IMR-90 (cell line): ENCODE measurements at regions not wholly inside any gene's neighbourhood (a gene's known extent, or its start where the extent isn't known, plus 50 kb on each side); places are given as distances from the start of the nearest gene placed in this dataset.

ENCODE experiments used
- ATAC-seq: fragments of 200-7000 bp; cut with Tn5 transposase; 2 replicates; pipeline ENCODE4 v1.9.1; 2020; ENCODE audit warnings: low read depth, mild to moderate bottlenecking, moderate library complexity
- BruUV-seq: library from RNA; stranded (reverse); fragments of 400-500 nt; replicated peaks from 2 replicates; lab custom pipeline; 2021; lab: Mats Ljungman, UMichigan
- CTCF ChIA-PET: fragments of 300-600 bp; formaldehyde crosslinking; extraction: SDS; loops from one replicate; lab custom pipeline; 2021; ENCODE audit warnings: antibody characterized with exemption; lab: Yijun Ruan, JAX
- POLR2A ChIA-PET: fragments of 300-600 bp; sonication (Branson Sonifier 250); formaldehyde crosslinking; loops from one replicate; lab custom pipeline; 2022; ENCODE audit warnings: antibody characterized with exemption; ENCODE audit not compliant: unreplicated experiment; lab: Charles Lee
- DNase-seq: peaks from one replicate; pipeline ENCODE4 v3.0.0; 2013
- H2AFZ ChIP-seq: replicated peaks from 2 replicates; pipeline ENCODE3; 2013; ENCODE audit warnings: low read length, mild to moderate bottlenecking; ENCODE audit not compliant: poor library complexity
- H2AK5ac ChIP-seq: 2 replicates; pipeline ENCODE4 v1.6.1; 2013; ENCODE audit warnings: low read depth, low read length, inconsistent platforms
- H2AK9ac ChIP-seq: replicated peaks from 2 replicates; pipeline ENCODE3; 2013; ENCODE audit warnings: mild to moderate bottlenecking, low read depth, low read length, moderate library complexity; ENCODE audit not compliant: poor library complexity
- H2BK120ac ChIP-seq: 2 replicates; pipeline ENCODE4 v1.6.1; 2013; ENCODE audit warnings: low read depth, low read length, inconsistent platforms
- H2BK15ac ChIP-seq: 3 replicates; pipeline ENCODE4 v1.6.1; 2013; ENCODE audit warnings: low read depth, low read length, inconsistent platforms
- H2BK20ac ChIP-seq: 2 replicates; pipeline ENCODE4 v1.6.1; 2013; ENCODE audit warnings: low read depth, mild to moderate bottlenecking, inconsistent platforms, low read length, moderate library complexity
- H2BK5ac ChIP-seq: 2 replicates; pipeline ENCODE4 v1.6.1; 2013; ENCODE audit warnings: mild to moderate bottlenecking, low read depth, low read length, inconsistent platforms; ENCODE audit not compliant: poor library complexity, severe bottlenecking
- H3K14ac ChIP-seq: replicated peaks from 2 replicates; pipeline ENCODE4 v1.6.1; 2013; ENCODE audit warnings: low read depth, low read length, inconsistent platforms
- H3K18ac ChIP-seq: 2 replicates; pipeline ENCODE4 v1.6.1; 2013; ENCODE audit warnings: low read depth, low read length, control low read depth
- H3K23ac ChIP-seq: 2 replicates; pipeline ENCODE4 v1.6.1; 2013; ENCODE audit warnings: low read depth, low read length, inconsistent platforms
- H3K27ac ChIP-seq: 2 replicates; pipeline ENCODE4 v1.5.1; 2013; ENCODE audit warnings: mild to moderate bottlenecking, control low read depth, low read length; ENCODE audit not compliant: insufficient read depth
- H3K27me3 ChIP-seq: 2 replicates; pipeline ENCODE4 v1.6.1; 2013; ENCODE audit warnings: low read length; ENCODE audit not compliant: control insufficient read depth, insufficient read depth
- H3K36me3 ChIP-seq: 2 replicates; pipeline ENCODE4 v1.6.1; 2013; ENCODE audit warnings: low read length, mixed read lengths; ENCODE audit not compliant: control insufficient read depth, insufficient read depth
- H3K4ac ChIP-seq: 2 replicates; pipeline ENCODE4 v1.6.1; 2013; ENCODE audit warnings: low read depth, low read length, inconsistent platforms
- H3K4me1 ChIP-seq: 2 replicates; pipeline ENCODE4 v1.6.1; 2013; ENCODE audit warnings: low read length, mixed read lengths; ENCODE audit not compliant: control insufficient read depth, insufficient read depth
- H3K4me2 ChIP-seq: 2 replicates; pipeline ENCODE4 v1.6.1; 2013; ENCODE audit warnings: low read depth, mild to moderate bottlenecking, control low read depth, low read length, moderate library complexity
- H3K4me3 ChIP-seq: 2 replicates; pipeline ENCODE4 v1.5.1; 2013; ENCODE audit warnings: low read depth, mild to moderate bottlenecking, control low read depth, low read length, moderate library complexity; ENCODE audit not compliant: insufficient read depth
- H3K56ac ChIP-seq: 2 replicates; pipeline ENCODE4 v1.6.1; 2013; ENCODE audit warnings: low read length, inconsistent platforms; ENCODE audit not compliant: insufficient read depth; ENCODE audit errors: extremely low read depth
- H3K79me1 ChIP-seq, 2 experiments: 2 replicates each; pipeline ENCODE4 v1.6.1; 2013; ENCODE audit warnings: low read length in 2 of 2, inconsistent platforms in 1 of 2, low read depth in 1 of 2
- H3K9ac ChIP-seq: 2 replicates; pipeline ENCODE4 v1.6.1; 2013; ENCODE audit warnings: low read depth, low read length, control low read depth
- H3K9me1 ChIP-seq: 2 replicates; pipeline ENCODE4 v1.6.1; 2013; ENCODE audit warnings: low read length, inconsistent platforms; ENCODE audit not compliant: insufficient read depth
- H3K9me3 ChIP-seq: 2 replicates; pipeline ENCODE4 v1.6.1; 2013; ENCODE audit warnings: low read length; ENCODE audit not compliant: control insufficient read depth, insufficient read depth
- H4K20me1 ChIP-seq: 2 replicates; pipeline ENCODE4 v1.6.1; 2013; ENCODE audit warnings: low read length, inconsistent platforms; ENCODE audit not compliant: insufficient read depth
- H4K5ac ChIP-seq: 2 replicates; pipeline ENCODE4 v1.6.1; 2013; ENCODE audit warnings: mild to moderate bottlenecking, low read depth, low read length, control low read depth
- H4K8ac ChIP-seq, 2 experiments: 2 replicates each; pipeline ENCODE4 v1.6.1; 2013; ENCODE audit warnings: low read depth in 2 of 2, low read length in 2 of 2, control low read depth in 1 of 2, inconsistent platforms in 1 of 2
- H4K91ac ChIP-seq: 2 replicates; pipeline ENCODE4 v1.6.1; 2013; ENCODE audit warnings: low read depth, low read length, inconsistent platforms; ENCODE audit not compliant: insufficient read depth
- CEBPB ChIP-seq: IDR thresholded peaks from 2 replicates; pipeline ENCODE4 v1.6.1; 2012; ENCODE audit warnings: low read depth, low read length, improper control_type of control experiment
- FOS ChIP-seq: fragments of 150-350 bp; IDR thresholded peaks from 2 replicates; pipeline ENCODE4 v1.6.1; 2016; ENCODE audit warnings: low read depth, low read length
- MAZ ChIP-seq: IDR thresholded peaks from 2 replicates; pipeline ENCODE4 v1.6.1; 2012; ENCODE audit warnings: low read depth, mild to moderate bottlenecking, low read length, improper control_type of control experiment, moderate library complexity, borderline replicate concordance
- RCOR1 ChIP-seq: IDR thresholded peaks from 2 replicates; pipeline ENCODE4 v1.6.1; 2012; ENCODE audit warnings: mild to moderate bottlenecking, low read length, improper control_type of control experiment; ENCODE audit not compliant: insufficient replicate concordance
- WGBS, 2 experiments: methylation state at CpG; one replicate each; pipeline versions ENCODE4 v1.1.5 to v1.1.7; 2013; ENCODE audit warnings: missing lambda C conversion rate in 2 of 2; ENCODE audit not compliant: insufficient read length in 1 of 2; ENCODE audit errors: extremely low coverage in 2 of 2; 5-methylcytosine and 5-hydroxymethylcytosine counted together
- dilution Hi-C: fragments of 300-500 bp; cut with HindIII; formaldehyde crosslinking; loops from one replicate; pipeline ENCODE4 v1.14.3; 2018; ENCODE audit warnings: low sequenced_read_pairs; ENCODE audit not compliant: unreplicated experiment
- in situ Hi-C: fragments of 300-500 bp; cut with MboI; formaldehyde crosslinking; loops from 3 replicates; pipeline ENCODE4 v1.14.3; 2019; ENCODE audit warnings: low sequenced_read_pairs, inconsistent platforms, mixed read lengths
- intact Hi-C: fragments of 100-400 bp; cut with micrococcal nuclease; formaldehyde crosslinking; loops from 2 replicates; pipeline ENCODE4 v1.10.0; 2022
- TF ChIP-seq, protein P1 (sequence below): conservative IDR thresholded peaks from 2 replicates; pipeline ENCODE4 v1.5.1; 2012; ENCODE audit warnings: mild to moderate bottlenecking, low read depth, low read length, improper control_type of control experiment

DNA sequence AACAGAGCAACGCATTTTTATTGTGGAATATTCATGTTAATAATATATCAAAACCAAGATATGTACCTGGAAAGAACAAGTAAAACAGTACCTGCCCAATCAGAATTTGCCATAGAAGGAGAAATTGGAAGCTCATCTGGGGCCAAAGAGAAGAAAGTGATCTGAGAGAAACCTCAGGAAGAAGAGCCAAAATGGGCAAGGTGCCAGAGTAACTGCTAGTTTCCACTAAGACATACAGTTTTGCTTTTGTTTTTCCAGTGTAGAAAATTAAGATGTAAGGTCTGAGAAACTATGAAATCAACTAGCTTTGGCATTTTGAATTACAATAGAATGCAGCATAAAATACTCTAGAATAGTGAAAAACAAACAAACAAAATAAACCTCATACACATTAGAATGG, 2201.2 kb downstream of the ARAP2 start:
- no peaks in the 10 kb centered on the region for H4K20me1 ChIP-seq
- no peak overlapping the region for H4K91ac ChIP-seq
- no peak overlapping the region for H4K8ac ChIP-seq
- H3K4ac ChIP-seq = no peak overlapping the region
- H3K9me1 ChIP-seq = no peaks in the 10 kb centered on the region
- intact Hi-C loops (no loop called here), in situ Hi-C loops (no loop called here), dilution Hi-C loops (no loop called here)
- H2BK120ac ChIP-seq = no peak overlapping the region
- H2AK9ac ChIP-seq = no peak overlapping the region
- H3K27ac ChIP-seq = no peak overlapping the region
- no peak for TF ChIP-seq CEBPB
- no peak for TF ChIP-seq MAZ
- no peak for TF ChIP-seq FOS
- TF ChIP-seq, protein P1, sequence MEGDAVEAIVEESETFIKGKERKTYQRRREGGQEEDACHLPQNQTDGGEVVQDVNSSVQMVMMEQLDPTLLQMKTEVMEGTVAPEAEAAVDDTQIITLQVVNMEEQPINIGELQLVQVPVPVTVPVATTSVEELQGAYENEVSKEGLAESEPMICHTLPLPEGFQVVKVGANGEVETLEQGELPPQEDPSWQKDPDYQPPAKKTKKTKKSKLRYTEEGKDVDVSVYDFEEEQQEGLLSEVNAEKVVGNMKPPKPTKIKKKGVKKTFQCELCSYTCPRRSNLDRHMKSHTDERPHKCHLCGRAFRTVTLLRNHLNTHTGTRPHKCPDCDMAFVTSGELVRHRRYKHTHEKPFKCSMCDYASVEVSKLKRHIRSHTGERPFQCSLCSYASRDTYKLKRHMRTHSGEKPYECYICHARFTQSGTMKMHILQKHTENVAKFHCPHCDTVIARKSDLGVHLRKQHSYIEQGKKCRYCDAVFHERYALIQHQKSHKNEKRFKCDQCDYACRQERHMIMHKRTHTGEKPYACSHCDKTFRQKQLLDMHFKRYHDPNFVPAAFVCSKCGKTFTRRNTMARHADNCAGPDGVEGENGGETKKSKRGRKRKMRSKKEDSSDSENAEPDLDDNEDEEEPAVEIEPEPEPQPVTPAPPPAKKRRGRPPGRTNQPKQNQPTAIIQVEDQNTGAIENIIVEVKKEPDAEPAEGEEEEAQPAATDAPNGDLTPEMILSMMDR = no peak
- no peak for TF ChIP-seq RCOR1
- no peaks in the 10 kb centered on the region for H3K9me3 ChIP-seq
- no peak overlapping the region for H3K56ac ChIP-seq
- no peak overlapping the region for H2BK20ac ChIP-seq
- ChIA-PET CTCF (no interaction called here), POLR2A (no interaction called here)
- no peak overlapping the region for H2BK5ac ChIP-seq
- no TSS peak for BruUV-seq
- ATAC-seq (no peak), DNase-seq (no peak)
- no peak overlapping the region for H3K4me2 ChIP-seq
- no peaks in the 10 kb centered on the region for H3K36me3 ChIP-seq
- H3K14ac ChIP-seq = no peak overlapping the region
- no peaks in the 10 kb centered on the region for H3K79me1 ChIP-seq
- H3K9ac ChIP-seq = no peak overlapping the region
- no peaks in the 10 kb centered on the region for H3K27me3 ChIP-seq
- no peak overlapping the region for H3K23ac ChIP-seq
- H3K18ac ChIP-seq = no peak overlapping the region
- no peak overlapping the region for H4K5ac ChIP-seq
- no CpG with 5 or more reads among the region's 1 CpG for WGBS, 2 experiments
- H2AFZ ChIP-seq = no peak overlapping the region
- no peak overlapping the region for H3K4me3 ChIP-seq
- H3K4me1 ChIP-seq = no peaks in the 10 kb centered on the region
- H2AK5ac ChIP-seq = no peak overlapping the region
- H2BK15ac ChIP-seq = no peak overlapping the region
